ENCODE measurements at regions not wholly inside any gene's neighbourhood (a gene's known extent, or its start where the extent isn't known, plus 50 kb on each side); places are given as distances from the start of the nearest gene placed in this dataset.
"Not testable (repeated sequence)": the region's sequence is repeated elsewhere in the genome, so short reads cannot be mapped to it uniquely, and the experiment has no call there.

- DNase-seq: no peak
These were observed 213.1 kb downstream of the BTBD3 start for GRCh38 chr20:12130781-12131180.

GRCh38 chr20:12133553-12133952, 215.9 kb downstream of the BTBD3 start:
- DNase-seq: no peak

- DNase-seq: not testable (repeated sequence)
These were observed 228.3 kb downstream of the BTBD3 start for GRCh38 chr20:12145951-12146350.

- no peak for DNase-seq
These were observed 235.3 kb downstream of the BTBD3 start for GRCh38 chr20:12152996-12153395.

GRCh38 chr20:12153628-12154027, 235.9 kb downstream of the BTBD3 start:
- DNase-seq: no peak

GRCh38 chr20:12156252-12156651, 238.6 kb downstream of the BTBD3 start:
- DNase-seq: no peak

- DNase-seq: no peak
These were observed 241.6 kb downstream of the BTBD3 start for GRCh38 chr20:12159261-12159660.

GRCh38 chr20:12161734-12162133, 244.0 kb downstream of the BTBD3 start:
- no peak for DNase-seq

GRCh38 chr20:12166053-12166717, 248.5 kb downstream of the BTBD3 start:
- no peak for DNase-seq

GRCh38 chr20:12170406-12170805, 252.7 kb downstream of the BTBD3 start:
- DNase-seq: no peak

GRCh38 chr20:12171923-12172524, 254.3 kb downstream of the BTBD3 start:
- DNase-seq: no peak

- no peak for DNase-seq
These were observed 255.8 kb downstream of the BTBD3 start for GRCh38 chr20:12173347-12174012.

- no peak for DNase-seq
These were observed 257.8 kb downstream of the BTBD3 start for GRCh38 chr20:12175538-12175937.

- DNase-seq: no peak
These were observed 260.1 kb downstream of the BTBD3 start for GRCh38 chr20:12177657-12178293.

- DNase-seq: no peak
These were observed 262.0 kb downstream of the BTBD3 start for GRCh38 chr20:12179692-12180091.

GRCh38 chr20:12180107-12180661, 262.5 kb downstream of the BTBD3 start:
- DNase-seq: no peak

GRCh38 chr20:12198281-12198680, 280.6 kb downstream of the BTBD3 start:
- DNase-seq: no peak

- DNase-seq: no peak
These were observed 282.0 kb downstream of the BTBD3 start for GRCh38 chr20:12199703-12200102.

GRCh38 chr20:12201289-12201991, 283.7 kb downstream of the BTBD3 start:
- DNase-seq: no peak

GRCh38 chr20:12203399-12203798, 285.7 kb downstream of the BTBD3 start:
- DNase-seq: no peak

GRCh38 chr20:12203981-12204380, 286.3 kb downstream of the BTBD3 start:
- no peak for DNase-seq

- DNase-seq: no peak
These were observed 290.2 kb downstream of the BTBD3 start for GRCh38 chr20:12207875-12208274.

- DNase-seq: no peak
These were observed 292.9 kb downstream of the BTBD3 start for GRCh38 chr20:12210591-12210990.

All from stimulated activated CD4-positive, alpha-beta T cell treated with anti-CD3 and anti-CD28 coated beads, Interleukin-4, amount 100 ng/mL, for 4 hours (primary cell).